ENCODE measurements at regions not wholly inside any gene's neighbourhood (a gene's known extent, or its start where the extent isn't known, plus 50 kb on each side); places are given as distances from the start of the nearest gene placed in this dataset.

- Histone ChIP-seq H4K8ac (replicated peaks; ENCODE audit: insufficient read length, low read depth, low read length) (no peak overlapping the region), H3K4ac (ENCODE audit: low read depth, low read length) (no peak overlapping the region), H3K9ac (ENCODE audit: extremely low read depth, insufficient read length, low read length) (no peak overlapping the region), H3K18ac (ENCODE audit: insufficient read length, low read depth, low read length) (no peak overlapping the region), H2AK5ac (ENCODE audit: insufficient read length, low read length) (no peak overlapping the region), H2BK12ac (ENCODE audit: insufficient read length, low read depth, low read length) (no peak overlapping the region), H3K9me3 (ENCODE audit: control insufficient read depth, low read depth, low read length) (no peaks in the 10 kb centered on the region), H2BK20ac (ENCODE audit: low read depth, low read length, poor library complexity, severe bottlenecking) (no peak overlapping the region), H3K4me1 (ENCODE audit: insufficient read depth, low read length) (no peaks in the 10 kb centered on the region), H3K14ac (ENCODE audit: insufficient read depth, low read length) (no peak overlapping the region), H3K79me1 (ENCODE audit: insufficient read depth, low read depth, low read length, poor library complexity, severe bottlenecking) (no peaks in the 10 kb centered on the region), H2BK5ac (ENCODE audit: insufficient read length, low read length) (no peak overlapping the region), H2AFZ (ENCODE audit: low read length) (no peak overlapping the region), H3K4me2 (ENCODE audit: insufficient read depth, insufficient read length, low read length) (no peak overlapping the region), H4K91ac (ENCODE audit: insufficient read length, low read depth, low read length) (no peak overlapping the region), H2BK120ac (ENCODE audit: low read depth, low read length, poor library complexity, severe bottlenecking) (no peak overlapping the region), H2BK15ac (ENCODE audit: low read depth, low read length) (no peak overlapping the region), H3K56ac (ENCODE audit: insufficient read length, low read depth, low read length) (no peak overlapping the region), H3K27ac (ENCODE audit: insufficient read length, low read depth, low read length) (no peak overlapping the region), H3K23ac (ENCODE audit: insufficient read length, low read depth, low read length) (no peak overlapping the region), H3K27me3 (ENCODE audit: insufficient read depth, low read length) (no peaks in the 10 kb centered on the region), H3T11ph (ENCODE audit: low read length) (no peak overlapping the region), H4K20me1 (ENCODE audit: control insufficient read depth, insufficient read depth, insufficient read length) (no peaks in the 10 kb centered on the region), H3K79me2 (ENCODE audit: insufficient read depth, low read length) (no peaks in the 10 kb centered on the region), H3K23me2 (ENCODE audit: insufficient read length, low read depth, low read length, poor library complexity, severe bottlenecking) (no peaks in the 10 kb centered on the region), H4K5ac (ENCODE audit: insufficient read length, low read depth, low read length) (no peak overlapping the region)
- no CpG with 5 or more reads among the region's 1 CpG for WGBS (ENCODE audit: extremely low coverage, insufficient read length, low lambda C conversion rate)
- Mint-ChIP-seq H3K27me3 (ENCODE audit: low read depth) (no peaks in the 10 kb centered on the region), H3K36me3 (ENCODE audit: insufficient read depth in 1 of 3, low read depth in 3 of 3) (no peaks in the 10 kb centered on the region), H3K9me3 (no peaks in the 10 kb centered on the region), H3K4me1 (peaks cover 11 to 22% of the 10 kb centered on the region in 2 experiments), H3K27ac (no peak overlapping the region), H3K4me3 (no peak overlapping the region)
- no peak for TF ChIP-seq CTCF (conservative IDR thresholded peaks at IDR 0.05)
- DNase-seq = no peak
Observed at GRCh38 chr4:147173322-147173721, 227.7 kb upstream of the TTC29 start.

Measured in H9 (cell line).